Motor neuron (in vitro differentiated cells): ENCODE measurements at regions not wholly inside any gene's neighbourhood (a gene's known extent, or its start where the extent isn't known, plus 50 kb on each side); places are given as distances from the start of the nearest gene placed in this dataset.
"Not testable (repeated sequence)": the region's sequence is repeated elsewhere in the genome, so short reads cannot be mapped to it uniquely, and the experiment has no call there.

Source experiments
- ATAC-seq, 8 experiments: fragments of 200-7000 bp; cut with Tn5 transposase; replicated peaks in 6 of 8; 2 replicates each; pipeline ENCODE4 v1.8.0; 2021; ENCODE audit warnings: mild to moderate bottlenecking in 8 of 8, moderate library complexity in 8 of 8
- H3K27ac ChIP-seq, 2 donors: fragments of 250-450 bp; sonication (Bioruptor Pico); 2 replicates each; pipeline ENCODE4 v1.9.0; 2021; ENCODE audit warnings: antibody characterized with exemption in 2 of 2, mild to moderate bottlenecking in 2 of 2, moderate library complexity in 1 of 2
- H3K4me1 ChIP-seq, 2 donors: fragments of 250-450 bp; sonication (Bioruptor Pico); replicated peaks in 1 of 2; 2 replicates each; pipeline ENCODE4 v1.6.1; 2021; ENCODE audit warnings: antibody characterized with exemption in 2 of 2, mild to moderate bottlenecking in 2 of 2, moderate library complexity in 1 of 2
- H3K4me3 ChIP-seq, 5 donors: fragments of 250-450 bp; sonication (Bioruptor Pico); 2 replicates each; pipeline ENCODE4 v1.9.0; 2021; ENCODE audit warnings: antibody characterized with exemption in 5 of 5, mild to moderate bottlenecking in 5 of 5, moderate library complexity in 4 of 5
- WGBS, 10 experiments: fragments of 450-650 bp; shearing (Covaris generic); methylation state at CpG; one replicate each; pipeline ENCODE4 v1.0.0; 2022; 5-methylcytosine and 5-hydroxymethylcytosine counted together
- in situ Hi-C, 9 experiments: fragments of 400-800 bp; cut with MboI; loops; one replicate each; pipeline ENCODE4 v1.15.0; 2021; ENCODE audit warnings: low sequenced_read_pairs in 9 of 9, low pct_unique_long_range_greater_than_20kb in 2 of 9; ENCODE audit not compliant: unreplicated experiment in 9 of 9

GRCh38 chr15:95770196-95770595 lies 560.3 kb upstream of the NR2F2 start:
- H3K4me1 ChIP-seq = no peaks in the 10 kb centered on the region
- H3K27ac ChIP-seq = no peak overlapping the region
- ATAC-seq = no peak
- in situ Hi-C loops = no loop called here
- no peak overlapping the region for H3K4me3 ChIP-seq

DNA sequence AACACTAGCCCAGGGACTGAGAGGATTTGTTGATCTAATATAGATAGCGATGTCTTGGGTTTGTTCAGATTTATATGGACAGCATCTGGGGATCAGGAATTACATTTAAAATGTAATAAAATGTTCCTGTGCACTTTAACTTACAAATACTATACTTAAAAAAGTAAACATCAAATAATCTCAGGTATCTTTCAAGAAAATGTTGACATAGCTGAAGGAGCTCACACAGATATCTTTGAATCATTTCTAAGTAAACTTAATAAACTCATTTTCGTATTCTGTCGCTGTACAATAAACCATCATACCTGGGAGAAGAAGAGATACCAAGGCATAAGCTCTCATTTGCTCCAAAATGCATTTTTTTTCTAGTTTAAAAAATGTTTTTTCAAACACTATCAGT lies 557.5 kb upstream of the NR2F2 start:
- in situ Hi-C loops = no loop called here
- Histone ChIP-seq H3K27ac (no peak overlapping the region), H3K4me1 (no peaks in the 10 kb centered on the region), H3K4me3 (no peak overlapping the region)
- no peak for ATAC-seq
- 56 to 100% (median 97%) methylated on average over 1 to 3 of the region's 3 CpGs; no CpG with 5 or more reads in 1 of the 10 experiments for WGBS, 10 experiments

GRCh38 chr15:95784508-95784907 lies 546.0 kb upstream of the NR2F2 start:
- no peak for ATAC-seq
- Histone ChIP-seq H3K27ac (no peak overlapping the region), H3K4me3 (no peak overlapping the region), H3K4me1 (no peaks in the 10 kb centered on the region)
- WGBS, 10 experiments = 33 to 100% (median 89%) methylated on average over 1 to 4 of the region's 4 CpGs; no CpG with 5 or more reads in 2 of the 10 experiments
- in situ Hi-C loops = no loop called here

DNA sequence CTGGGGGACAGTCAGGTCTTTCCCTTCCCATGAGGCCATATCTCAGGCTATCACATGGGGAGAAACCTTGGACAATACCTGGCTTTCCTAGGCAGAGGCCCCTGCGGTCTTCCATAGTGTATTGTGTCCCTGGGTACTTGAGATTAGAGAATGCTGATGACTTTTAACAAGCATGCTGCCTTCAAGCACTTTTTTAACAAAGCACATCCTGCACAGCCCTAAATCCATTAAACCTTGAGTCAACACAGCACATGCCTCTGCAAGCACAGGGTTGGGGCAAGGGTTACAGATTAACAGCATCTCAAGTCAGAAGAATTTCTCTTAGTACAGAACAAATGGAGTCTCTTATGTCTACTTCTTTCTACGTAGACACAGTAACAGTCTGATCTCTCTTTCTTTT lies 545.2 kb upstream of the NR2F2 start:
- in situ Hi-C loops, H3K27ac ChIP-seq, H3K4me1 ChIP-seq, H3K4me3 ChIP-seq, ATAC-seq: not testable (repeated sequence)
- 43 to 100% (median 92%) methylated on average over 1 to 2 of the region's 2 CpGs; no CpG with 5 or more reads in 2 of the 10 experiments for WGBS, 10 experiments

DNA sequence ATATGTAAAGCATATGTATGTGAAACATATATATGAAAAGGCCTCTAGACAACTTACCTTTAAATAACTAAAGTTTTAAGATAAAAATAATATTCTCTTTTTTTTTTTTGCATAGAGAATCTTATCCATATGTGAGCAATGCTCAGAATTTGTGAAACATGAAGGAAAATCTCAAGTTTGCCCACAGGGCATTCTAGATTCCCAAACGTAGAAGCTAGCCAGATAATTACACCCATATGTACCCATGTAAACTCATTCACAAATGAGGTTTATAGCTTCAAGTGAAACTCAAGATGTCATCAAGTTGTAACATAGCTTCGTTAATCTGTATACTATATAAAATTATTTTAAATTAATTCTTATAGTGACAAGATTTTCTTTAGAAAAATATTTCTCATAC lies 537.3 kb upstream of the NR2F2 start:
- in situ Hi-C loops = no loop called here
- Histone ChIP-seq H3K4me1 (no peaks in the 10 kb centered on the region), H3K27ac (no peak overlapping the region), H3K4me3 (no peak overlapping the region)
- peak in 1 of 8 experiments; percentile 70 for ATAC-seq
- WGBS, 10 experiments = 0 to 100% (median 86%) methylated on average over 1 to 2 of the region's 2 CpGs; no CpG with 5 or more reads in 1 of the 10 experiments

GRCh38 chr15:95795386-95795785 lies 535.1 kb upstream of the NR2F2 start:
- no peak overlapping the region for H3K27ac ChIP-seq
- no peak for ATAC-seq
- WGBS, 10 experiments = 14 to 100% (median 93%) methylated on average over 1 of the region's 1 CpG

DNA sequence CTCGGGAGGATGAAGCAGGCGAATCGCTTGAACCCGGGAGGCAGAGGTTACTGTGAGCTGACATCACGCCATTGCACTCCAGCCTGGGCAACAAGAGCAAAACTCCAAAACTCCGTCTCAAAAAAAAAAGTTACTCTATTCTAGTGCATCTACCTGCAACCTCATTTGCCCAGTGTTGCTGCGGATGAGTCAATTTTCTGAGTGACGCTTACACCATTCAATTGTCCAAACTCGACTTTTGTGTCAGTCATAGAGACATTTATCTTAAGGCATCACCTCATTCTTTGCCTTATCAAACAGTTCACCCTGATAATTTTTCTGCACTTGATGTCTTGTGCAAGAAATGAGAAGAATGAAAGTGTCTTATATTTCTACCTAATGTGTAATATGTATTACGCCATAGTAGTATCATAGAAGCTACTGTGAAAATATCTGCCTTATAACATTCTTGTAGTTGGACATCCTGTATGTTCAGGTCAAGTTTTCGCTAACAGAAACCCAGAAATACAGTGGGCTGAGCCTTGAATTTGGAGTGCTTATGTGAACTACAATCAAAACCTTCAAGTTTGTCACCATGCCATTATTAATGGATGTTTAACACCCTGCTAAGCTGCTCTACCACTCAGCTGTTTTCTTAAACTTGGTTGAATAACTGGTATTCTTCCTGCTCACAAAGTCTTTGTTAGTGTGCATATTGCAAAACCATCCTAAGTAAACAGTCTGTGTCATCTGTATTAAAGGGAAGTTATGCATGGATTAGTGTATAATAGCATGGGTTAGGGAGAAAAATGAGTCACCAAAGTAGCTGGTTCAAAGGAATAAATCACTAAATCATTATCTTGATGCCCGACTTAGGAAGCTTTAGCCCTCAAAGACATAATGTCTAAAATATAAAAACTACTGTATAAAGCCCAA lies 531.0 kb upstream of the NR2F2 start:
- in situ Hi-C loops = no loop called here
- peak; percentile 74 to 97 (median 88) for ATAC-seq
- WGBS, 10 experiments = 68 to 95% (median 80%) methylated on average over 2 to 10 of the region's 12 CpGs; no CpG with 5 or more reads in 2 of the 10 experiments

More at GRCh38 chr15:95795386-95795785, 535.1 kb upstream of the NR2F2 start:
- H3K4me3 ChIP-seq = no peak overlapping the region
- in situ Hi-C loops = no loop called here
- H3K4me1 ChIP-seq = no peaks in the 10 kb centered on the region

GRCh38 chr15:95804484-95804883 lies 526.0 kb upstream of the NR2F2 start:
- no peak for ATAC-seq

More for the DNA sequence above, 531.0 kb upstream of the NR2F2 start:
- Histone ChIP-seq H3K4me1 (no peaks in the 10 kb centered on the region), H3K27ac (no peak overlapping the region), H3K4me3 (no peak overlapping the region)

DNA sequence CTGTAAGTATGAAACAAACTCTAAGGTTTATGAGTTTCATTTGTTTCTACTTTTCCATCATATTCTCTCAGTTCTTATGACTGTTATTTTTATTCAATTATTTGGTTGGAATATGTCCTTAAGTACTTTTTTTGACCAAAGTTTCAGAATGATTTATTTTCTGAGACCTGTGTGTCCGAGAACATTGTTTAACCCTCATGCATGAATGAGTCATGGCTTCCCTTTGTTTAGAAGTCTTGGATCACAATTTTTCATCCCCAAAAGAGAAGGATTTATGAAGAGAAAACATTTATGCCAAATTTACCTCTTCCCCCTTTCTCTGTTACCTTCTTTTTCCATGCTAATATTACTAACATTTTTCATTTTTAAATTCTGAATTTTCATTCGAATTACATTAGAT lies 518.0 kb upstream of the NR2F2 start:
- Histone ChIP-seq H3K4me1 (peaks cover 0 to 5% of the 10 kb centered on the region in 2 donors), H3K27ac (no peak overlapping the region), H3K4me3 (no peak overlapping the region)
- no peak for ATAC-seq
- in situ Hi-C loops = no loop called here
- whole genome bisulfite sequencing, 10 experiments = 25 to 100% (median 63%) methylated on average over 1 to 2 of the region's 2 CpGs

More at GRCh38 chr15:95804484-95804883, 526.0 kb upstream of the NR2F2 start:
- Histone ChIP-seq H3K27ac (no peak overlapping the region), H3K4me3 (no peak overlapping the region), H3K4me1 (no peaks in the 10 kb centered on the region)
- in situ Hi-C loops = no loop called here

GRCh38 chr15:95814908-95815307 lies 515.6 kb upstream of the NR2F2 start:
- Histone ChIP-seq H3K27ac (no peak overlapping the region), H3K4me1 (peaks cover 0 to 5% of the 10 kb centered on the region in 2 donors), H3K4me3 (no peak overlapping the region)
- ATAC-seq = peak in 2 of 8 experiments; percentile 55
- in situ Hi-C loops = no loop called here
- 79 to 100% (median 88%) methylated on average over 2 to 3 of the region's 3 CpGs; no CpG with 5 or more reads in 6 of the 10 experiments for WGBS, 10 experiments

- in situ Hi-C loops = no loop called here
- ATAC-seq = no peak
- Histone ChIP-seq H3K4me1 (peaks cover 0 to 5% of the 10 kb centered on the region in 2 donors), H3K4me3 (no peak overlapping the region), H3K27ac (no peak overlapping the region)
- WGBS, 10 experiments = 64 to 100% (median 93%) methylated on average over 1 to 4 of the region's 4 CpGs; no CpG with 5 or more reads in 3 of the 10 experiments
These were observed 513.9 kb upstream of the NR2F2 start for GRCh38 chr15:95816591-95816990.

- ATAC-seq = no peak
- in situ Hi-C loops = no loop called here
- Histone ChIP-seq H3K4me1 (peaks cover 0 to 12% of the 10 kb centered on the region in 2 donors), H3K27ac (no peak overlapping the region), H3K4me3 (no peak overlapping the region)
- WGBS, 10 experiments = 33 to 81% (median 80%) methylated on average over 1 to 3 of the region's 7 CpGs; no CpG with 5 or more reads in 7 of the 10 experiments
These were observed 507.5 kb upstream of the NR2F2 start for GRCh38 chr15:95822961-95823360.

GRCh38 chr15:95825208-95825607 lies 505.3 kb upstream of the NR2F2 start:
- Histone ChIP-seq H3K4me1 (peaks cover 3 to 26% of the 10 kb centered on the region in 2 donors), H3K27ac (no peak overlapping the region), H3K4me3 (no peak overlapping the region)
- in situ Hi-C loops = no loop called here
- 44 to 100% (median 86%) methylated on average over 1 to 2 of the region's 2 CpGs; no CpG with 5 or more reads in 1 of the 10 experiments for whole genome bisulfite sequencing, 10 experiments
- no peak for ATAC-seq
